OCI-LY3 (cell line): ENCODE measurements at regions not wholly inside any gene's neighbourhood (a gene's known extent, or its start where the extent isn't known, plus 50 kb on each side); places are given as distances from the start of the nearest gene placed in this dataset.

Experiments used
- CTCF ChIP-seq: fragments of 200-600, 300-600 bp; sonication (generic); IDR thresholded peaks from 2 replicates; pipeline ENCODE4 v1.5.1; 2014; ENCODE audit warnings: antibody characterized with exemption, low read length, low read depth
- EZH2phosphoT487 ChIP-seq: fragments of 200-600 bp; shearing (Covaris generic); IDR thresholded peaks from 2 replicates; pipeline ENCODE4 v1.6.1; 2018; ENCODE audit warnings: antibody characterized with exemption, mixed run types, low read depth

GRCh38 chr4:181933471-181933870 is 309.7 kb upstream of the TENM3 start:
- TF ChIP-seq CTCF (no peak), EZH2phosphoT487 (no peak)
